HL-60 (cell line): ENCODE measurements at regions not wholly inside any gene's neighbourhood (a gene's known extent, or its start where the extent isn't known, plus 50 kb on each side); places are given as distances from the start of the nearest gene placed in this dataset.

Experiments used
- DNase-seq, 2 experiments: peaks; one replicate each; pipeline ENCODE4 v3.0.0-alpha.2; 2010 to 2020; ENCODE audit warnings: low read depth in 1 of 2, low spot score in 1 of 2
- H3K27ac ChIP-seq: fragments of 250-450 bp; sonication (Bioruptor Pico); replicated peaks from 2 replicates; pipeline ENCODE4 v1.5.1; 2020; ENCODE audit warnings: mild to moderate bottlenecking, moderate library complexity
- H3K27me3 ChIP-seq: fragments of 250-450 bp; sonication (Bioruptor Pico); 2 replicates; pipeline ENCODE4 v1.5.1; 2021; ENCODE audit warnings: mild to moderate bottlenecking, moderate library complexity; ENCODE audit not compliant: insufficient read depth, poor library complexity, severe bottlenecking
- H3K4me3 ChIP-seq: replicated peaks from 2 replicates; pipeline ENCODE4 v1.5.1; 2011; ENCODE audit warnings: mild to moderate bottlenecking, control low read depth, low read length; ENCODE audit not compliant: insufficient read depth
- GABPA ChIP-seq: IDR thresholded peaks from 2 replicates; pipeline ENCODE4 v1.6.1; 2012; ENCODE audit warnings: low read depth
- POLR2AphosphoS5 ChIP-seq: IDR thresholded peaks from 2 replicates; pipeline ENCODE4 v1.6.1; 2012; ENCODE audit warnings: low read depth
- SPI1 ChIP-seq: IDR thresholded peaks from 2 replicates; pipeline ENCODE4 v1.6.1; 2012; ENCODE audit warnings: low read depth, mild to moderate bottlenecking, borderline replicate concordance
- TF ChIP-seq, protein P1 (sequence below): IDR thresholded peaks from 2 replicates; pipeline ENCODE4 v1.6.1; 2012; ENCODE audit warnings: low read depth; ENCODE audit not compliant: insufficient replicate concordance
- TF ChIP-seq, protein P2 (sequence below): IDR thresholded peaks from one replicate; pipeline ENCODE4 v1.5.1; 2011; ENCODE audit warnings: low read length, control low read depth, inconsistent platforms; ENCODE audit not compliant: insufficient read depth

DNA sequence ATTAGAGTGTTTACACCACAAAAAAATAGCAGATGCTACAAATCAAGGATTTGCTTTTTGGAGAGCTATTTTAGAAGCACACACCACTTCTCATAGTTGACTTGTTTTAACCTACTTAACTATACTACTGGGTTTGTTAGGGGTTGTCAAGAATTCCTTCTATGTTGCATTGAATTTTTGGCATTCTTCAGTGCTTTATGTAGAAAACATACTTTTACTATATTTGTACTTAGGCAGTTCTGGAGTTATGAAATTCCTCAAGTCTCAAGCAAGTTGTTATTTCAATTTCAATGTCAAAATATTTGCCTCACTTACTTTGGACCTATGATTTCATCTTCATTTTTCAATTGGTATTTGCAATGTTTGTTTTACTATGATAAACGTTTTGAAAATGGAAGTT, 449.6 kb downstream of the GLUD2 start:
- no peaks in the 10 kb centered on the region for H3K27me3 ChIP-seq
- DNase-seq = no peak
- TF ChIP-seq, protein P1, sequence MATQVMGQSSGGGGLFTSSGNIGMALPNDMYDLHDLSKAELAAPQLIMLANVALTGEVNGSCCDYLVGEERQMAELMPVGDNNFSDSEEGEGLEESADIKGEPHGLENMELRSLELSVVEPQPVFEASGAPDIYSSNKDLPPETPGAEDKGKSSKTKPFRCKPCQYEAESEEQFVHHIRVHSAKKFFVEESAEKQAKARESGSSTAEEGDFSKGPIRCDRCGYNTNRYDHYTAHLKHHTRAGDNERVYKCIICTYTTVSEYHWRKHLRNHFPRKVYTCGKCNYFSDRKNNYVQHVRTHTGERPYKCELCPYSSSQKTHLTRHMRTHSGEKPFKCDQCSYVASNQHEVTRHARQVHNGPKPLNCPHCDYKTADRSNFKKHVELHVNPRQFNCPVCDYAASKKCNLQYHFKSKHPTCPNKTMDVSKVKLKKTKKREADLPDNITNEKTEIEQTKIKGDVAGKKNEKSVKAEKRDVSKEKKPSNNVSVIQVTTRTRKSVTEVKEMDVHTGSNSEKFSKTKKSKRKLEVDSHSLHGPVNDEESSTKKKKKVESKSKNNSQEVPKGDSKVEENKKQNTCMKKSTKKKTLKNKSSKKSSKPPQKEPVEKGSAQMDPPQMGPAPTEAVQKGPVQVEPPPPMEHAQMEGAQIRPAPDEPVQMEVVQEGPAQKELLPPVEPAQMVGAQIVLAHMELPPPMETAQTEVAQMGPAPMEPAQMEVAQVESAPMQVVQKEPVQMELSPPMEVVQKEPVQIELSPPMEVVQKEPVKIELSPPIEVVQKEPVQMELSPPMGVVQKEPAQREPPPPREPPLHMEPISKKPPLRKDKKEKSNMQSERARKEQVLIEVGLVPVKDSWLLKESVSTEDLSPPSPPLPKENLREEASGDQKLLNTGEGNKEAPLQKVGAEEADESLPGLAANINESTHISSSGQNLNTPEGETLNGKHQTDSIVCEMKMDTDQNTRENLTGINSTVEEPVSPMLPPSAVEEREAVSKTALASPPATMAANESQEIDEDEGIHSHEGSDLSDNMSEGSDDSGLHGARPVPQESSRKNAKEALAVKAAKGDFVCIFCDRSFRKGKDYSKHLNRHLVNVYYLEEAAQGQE = no peak
- no peak for TF ChIP-seq POLR2AphosphoS5
- TF ChIP-seq, protein P2, sequence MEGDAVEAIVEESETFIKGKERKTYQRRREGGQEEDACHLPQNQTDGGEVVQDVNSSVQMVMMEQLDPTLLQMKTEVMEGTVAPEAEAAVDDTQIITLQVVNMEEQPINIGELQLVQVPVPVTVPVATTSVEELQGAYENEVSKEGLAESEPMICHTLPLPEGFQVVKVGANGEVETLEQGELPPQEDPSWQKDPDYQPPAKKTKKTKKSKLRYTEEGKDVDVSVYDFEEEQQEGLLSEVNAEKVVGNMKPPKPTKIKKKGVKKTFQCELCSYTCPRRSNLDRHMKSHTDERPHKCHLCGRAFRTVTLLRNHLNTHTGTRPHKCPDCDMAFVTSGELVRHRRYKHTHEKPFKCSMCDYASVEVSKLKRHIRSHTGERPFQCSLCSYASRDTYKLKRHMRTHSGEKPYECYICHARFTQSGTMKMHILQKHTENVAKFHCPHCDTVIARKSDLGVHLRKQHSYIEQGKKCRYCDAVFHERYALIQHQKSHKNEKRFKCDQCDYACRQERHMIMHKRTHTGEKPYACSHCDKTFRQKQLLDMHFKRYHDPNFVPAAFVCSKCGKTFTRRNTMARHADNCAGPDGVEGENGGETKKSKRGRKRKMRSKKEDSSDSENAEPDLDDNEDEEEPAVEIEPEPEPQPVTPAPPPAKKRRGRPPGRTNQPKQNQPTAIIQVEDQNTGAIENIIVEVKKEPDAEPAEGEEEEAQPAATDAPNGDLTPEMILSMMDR = no peak
- TF ChIP-seq SPI1 = no peak
- no peak for TF ChIP-seq GABPA
- no peak overlapping the region for H3K27ac ChIP-seq
- H3K4me3 ChIP-seq = no peak overlapping the region

DNA sequence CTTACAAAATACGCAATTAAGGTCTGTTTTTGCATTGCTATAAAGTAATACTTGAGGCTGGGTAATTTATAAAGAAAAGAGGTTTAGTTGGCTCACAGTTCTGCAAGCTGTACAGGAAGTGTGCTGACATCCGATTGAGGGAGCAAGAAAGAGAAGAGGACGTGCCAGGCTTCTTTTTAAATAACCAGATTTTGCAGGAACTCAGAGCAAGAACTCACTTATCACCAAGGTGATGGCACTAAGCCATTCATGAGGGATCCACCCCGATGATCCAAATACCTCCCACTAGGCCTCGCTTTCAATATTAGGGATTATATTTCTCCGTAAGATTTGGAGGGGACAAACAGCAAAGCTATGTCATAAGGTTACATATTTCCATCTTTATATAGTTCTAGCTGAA, 456.7 kb downstream of the GLUD2 start:
- no peak overlapping the region for H3K4me3 ChIP-seq
- TF ChIP-seq POLR2AphosphoS5 (no peak), SPI1 (no peak), GABPA (no peak)
- TF ChIP-seq, protein P1 = no peak
- TF ChIP-seq, protein P2 = no peak
- H3K27ac ChIP-seq = no peak overlapping the region
- no peak for DNase-seq
- no peaks in the 10 kb centered on the region for H3K27me3 ChIP-seq

DNA sequence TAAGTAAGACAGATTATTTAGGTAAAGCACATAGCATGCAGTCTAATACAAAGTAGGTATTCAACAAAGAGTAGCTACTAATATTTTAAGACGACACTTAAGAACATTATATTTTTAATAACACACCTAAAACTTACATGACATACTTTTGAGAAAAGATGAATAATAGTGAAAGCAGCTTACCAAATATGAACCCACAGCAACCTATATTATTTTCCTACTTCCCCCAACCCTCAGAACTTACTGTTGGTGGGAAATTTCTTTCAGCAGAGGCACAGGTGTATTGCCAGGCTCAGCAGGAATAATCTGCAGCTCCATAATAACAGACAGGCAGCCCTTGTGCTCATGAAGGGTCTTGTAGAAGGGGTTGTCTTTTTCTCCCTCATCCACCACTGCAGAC, 498.9 kb downstream of the GLUD2 start:
- DNase-seq = no peak
- H3K27me3 ChIP-seq = no peaks in the 10 kb centered on the region
- TF ChIP-seq, protein P1 = no peak
- TF ChIP-seq GABPA (no peak), SPI1 (no peak)
- TF ChIP-seq, protein P2 = no peak
- H3K4me3 ChIP-seq = no peak overlapping the region
- H3K27ac ChIP-seq = no peak overlapping the region
